Neural progenitor cell (in vitro differentiated cells): ENCODE measurements at regions not wholly inside any gene's neighbourhood (a gene's known extent, or its start where the extent isn't known, plus 50 kb on each side); places are given as distances from the start of the nearest gene placed in this dataset.

Experiments
- CTCF ChIP-seq: fragments of 200-600 bp; sonication (generic); IDR thresholded peaks from 2 replicates; pipeline ENCODE4 v1.5.1; 2017; ENCODE audit warnings: antibody characterized with exemption, mild to moderate bottlenecking
- EZH2 ChIP-seq: fragments of 200-600 bp; sonication (generic); IDR thresholded peaks from 2 replicates; pipeline ENCODE4 v1.6.1; 2017; ENCODE audit warnings: antibody characterized with exemption, mild to moderate bottlenecking, moderate library complexity
- EZH2phosphoT487 ChIP-seq: fragments of 200-600 bp; sonication (generic); IDR thresholded peaks from 2 replicates; pipeline ENCODE4 v1.6.1; 2017; ENCODE audit warnings: antibody characterized with exemption

GRCh38 chr6:27642744-27643456, 170.0 kb upstream of the ZNF184 start:
- TF ChIP-seq CTCF (no peak), EZH2 (no peak), EZH2phosphoT487 (no peak)
